Astrocyte of the hippocampus (primary cell): ENCODE measurements at regions not wholly inside any gene's neighbourhood (a gene's known extent, or its start where the extent isn't known, plus 50 kb on each side); places are given as distances from the start of the nearest gene placed in this dataset.
"Not testable (repeated sequence)": the region's sequence is repeated elsewhere in the genome, so short reads cannot be mapped to it uniquely, and the experiment has no call there.

ENCODE experiments used
- DNase-seq: peaks from one replicate; pipeline ENCODE4 v3.0.0; 2011; ENCODE audit warnings: low read depth, low spot score

DNA sequence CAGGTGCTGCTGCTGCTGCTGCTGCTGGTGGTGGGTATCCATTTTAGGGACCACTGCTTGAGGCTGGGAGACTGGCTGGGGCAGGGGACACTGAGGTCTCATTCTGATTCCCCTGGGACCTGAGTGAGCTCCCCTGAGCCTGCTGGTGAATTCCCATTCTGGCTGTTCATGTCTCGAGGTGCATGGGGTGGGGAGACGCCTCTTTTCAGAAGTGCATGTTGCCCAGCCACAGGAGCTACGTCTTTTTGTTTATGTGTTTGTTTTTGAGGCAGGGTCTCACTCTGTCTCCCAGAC lies 133.4 kb downstream of the RHOU start:
- DNase-seq = no peak

DNA sequence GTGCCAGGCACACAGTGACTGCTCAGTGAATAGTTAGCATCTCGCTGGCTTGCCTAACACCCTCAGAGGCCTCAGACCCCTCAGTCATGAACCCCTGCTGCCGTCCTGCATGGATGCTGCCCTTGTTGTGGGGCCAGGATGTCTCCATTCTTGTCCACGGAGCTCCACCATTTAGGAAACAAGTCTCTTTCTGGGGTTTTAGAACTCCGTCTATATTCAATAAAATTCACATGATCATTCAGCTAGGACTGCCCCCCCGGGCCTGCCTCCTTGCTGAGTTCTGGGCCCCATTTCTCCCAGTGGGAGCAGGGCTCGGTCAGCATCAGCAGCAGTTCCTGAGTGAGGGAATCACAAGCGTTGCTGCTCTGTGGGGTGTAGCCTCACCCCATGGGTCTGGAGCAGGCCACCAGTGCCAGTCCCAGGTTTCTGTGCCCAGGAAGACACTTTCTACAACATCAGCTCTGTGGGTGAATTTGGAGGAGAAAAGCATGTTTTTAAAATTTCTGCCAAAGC lies 134.1 kb downstream of the RHOU start:
- DNase-seq = no peak

DNA sequence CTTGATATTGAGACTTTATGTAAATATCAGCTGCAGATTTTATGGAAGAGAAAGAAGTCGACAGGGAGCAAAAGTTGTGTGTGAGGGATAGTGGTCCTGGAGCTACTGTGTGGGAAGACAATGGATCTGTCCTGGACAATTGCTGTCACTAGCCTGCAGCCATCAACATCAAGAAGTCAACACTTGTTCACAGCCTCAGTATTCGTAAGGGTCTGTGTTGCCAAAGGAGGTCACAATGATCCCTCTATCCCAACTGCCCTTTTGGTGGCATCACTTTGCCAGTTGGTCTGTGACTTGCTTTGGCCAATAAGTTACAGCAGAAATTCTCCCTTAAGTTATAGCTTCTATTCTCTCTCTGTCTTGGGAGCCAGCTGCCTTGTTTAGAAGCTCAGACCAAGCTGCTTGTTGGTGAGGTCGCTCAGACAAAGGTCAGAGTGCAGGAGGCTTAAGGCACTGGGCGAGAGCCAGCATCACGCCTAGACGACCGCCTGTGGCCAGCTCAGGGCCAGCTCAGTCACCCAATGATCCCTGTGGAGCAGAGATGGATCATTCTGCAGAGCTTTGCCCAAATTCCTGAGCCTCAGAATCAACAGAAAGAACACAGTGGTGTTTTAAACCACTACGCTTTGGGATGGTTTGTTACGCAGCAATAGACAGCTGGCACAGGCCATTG lies 134.9 kb downstream of the RHOU start:
- no peak for DNase-seq

DNA sequence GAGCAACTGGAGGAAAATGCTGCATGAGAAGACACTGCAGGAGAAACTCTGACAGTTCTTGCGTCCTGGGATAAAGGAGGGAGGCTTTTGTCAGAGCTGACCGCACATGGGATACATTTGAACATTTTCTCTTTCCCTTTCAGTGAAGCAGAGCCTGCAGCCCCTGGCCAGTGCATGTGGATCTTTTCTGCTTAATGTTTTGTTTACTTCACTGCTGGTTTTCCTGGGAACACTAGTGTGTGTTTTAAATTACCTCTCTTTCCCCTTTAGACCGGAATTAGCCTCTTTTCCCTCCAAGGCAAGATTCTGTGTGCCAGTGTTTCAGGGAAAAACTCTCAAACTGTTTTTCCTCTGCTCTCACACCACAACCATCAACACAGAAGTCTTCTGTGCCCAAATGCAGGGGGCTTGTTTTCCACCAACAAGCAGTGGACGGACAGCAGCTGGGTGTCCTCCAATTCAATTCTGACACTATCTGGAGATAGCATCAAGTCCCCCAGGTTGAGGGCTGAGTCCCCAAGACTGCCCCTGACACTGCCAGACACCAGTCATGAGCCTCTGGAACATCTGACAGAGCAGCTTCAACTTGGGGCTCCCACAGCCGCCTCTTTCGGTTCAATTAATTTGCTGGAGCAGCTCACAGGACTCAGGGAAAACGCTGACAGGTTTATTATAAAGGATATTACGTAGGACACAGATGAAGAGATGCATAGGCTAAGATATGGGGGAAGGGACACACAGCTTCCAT lies 136.2 kb downstream of the RHOU start:
- no peak for DNase-seq

DNA sequence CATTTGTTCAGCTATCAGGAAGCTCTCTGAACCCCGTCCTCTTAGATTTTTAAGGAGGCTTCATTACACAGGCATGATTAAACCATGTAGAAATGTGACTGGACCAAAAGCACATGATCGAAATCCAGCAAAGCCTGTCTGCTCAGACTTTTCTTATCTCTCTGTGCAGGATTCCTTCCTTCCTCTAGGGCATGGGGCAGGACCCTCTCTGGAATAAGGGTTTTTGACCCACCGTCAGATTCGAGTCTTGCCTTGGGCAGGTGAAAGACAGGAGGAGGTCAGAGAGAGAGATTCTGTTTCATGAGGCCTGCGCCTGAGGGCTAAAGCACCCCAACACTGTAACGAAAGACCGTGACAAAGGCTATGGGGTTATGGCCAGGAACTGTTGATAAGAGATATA lies 136.8 kb downstream of the RHOU start:
- DNase-seq = no peak

DNA sequence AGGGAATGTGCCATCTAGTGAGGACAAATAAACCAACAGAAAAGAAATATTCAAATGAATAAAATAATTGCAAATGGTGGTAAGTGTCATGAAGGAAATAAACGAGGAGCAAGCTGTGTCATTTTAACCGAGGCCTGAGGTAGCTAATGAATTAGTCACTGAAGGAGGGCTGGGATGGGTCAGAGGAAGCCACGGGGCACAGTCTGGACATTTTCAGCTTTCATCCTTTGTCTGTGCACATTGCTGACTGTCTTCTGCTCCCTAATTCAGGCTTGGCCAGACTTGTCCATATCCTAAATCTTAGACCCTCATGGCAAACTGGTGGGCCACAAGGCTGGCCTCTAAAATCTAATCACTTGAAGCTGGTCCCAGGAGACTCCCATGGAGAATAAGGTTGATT lies 138.4 kb downstream of the RHOU start:
- DNase-seq = no peak

DNA sequence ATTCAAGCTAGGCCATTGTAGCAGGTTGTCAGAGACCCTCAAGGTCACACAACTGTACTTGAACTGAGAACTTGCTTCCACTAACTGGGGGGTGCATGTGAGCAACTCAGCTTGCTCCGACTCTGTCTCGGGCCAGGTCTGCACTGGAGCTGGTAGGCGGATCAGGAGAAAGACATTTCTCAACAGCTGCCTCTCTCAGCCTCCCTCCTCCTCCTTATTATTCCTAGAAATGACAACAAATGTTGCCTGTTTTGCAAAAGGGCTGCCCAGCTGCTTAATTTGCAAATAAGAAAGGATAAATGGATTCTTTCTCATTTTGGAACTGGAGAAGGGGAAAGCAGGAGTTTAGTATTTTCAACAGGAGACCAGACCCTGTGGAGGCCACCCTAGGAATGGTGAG lies 140.5 kb downstream of the RHOU start:
- DNase-seq = no peak

DNA sequence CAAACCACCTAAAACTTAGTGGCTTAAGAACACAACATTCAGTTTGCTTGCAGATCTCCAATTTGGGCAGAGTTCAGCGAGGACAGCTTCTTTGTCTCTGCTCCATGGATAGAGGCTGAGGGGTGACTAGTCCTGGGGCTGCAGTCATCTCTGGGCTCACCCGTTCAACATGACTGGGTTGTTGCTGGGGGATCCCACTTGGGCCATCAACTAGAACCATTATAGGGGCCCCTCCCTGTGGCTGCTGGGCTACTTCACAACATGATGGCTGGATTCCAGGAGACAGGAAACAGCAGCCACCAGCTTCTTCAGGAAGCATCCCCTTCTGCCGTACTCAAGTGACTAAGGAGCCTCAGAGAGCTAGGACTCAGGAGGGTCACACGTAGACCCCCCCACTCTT lies 140.9 kb downstream of the RHOU start:
- DNase-seq = no peak

DNA sequence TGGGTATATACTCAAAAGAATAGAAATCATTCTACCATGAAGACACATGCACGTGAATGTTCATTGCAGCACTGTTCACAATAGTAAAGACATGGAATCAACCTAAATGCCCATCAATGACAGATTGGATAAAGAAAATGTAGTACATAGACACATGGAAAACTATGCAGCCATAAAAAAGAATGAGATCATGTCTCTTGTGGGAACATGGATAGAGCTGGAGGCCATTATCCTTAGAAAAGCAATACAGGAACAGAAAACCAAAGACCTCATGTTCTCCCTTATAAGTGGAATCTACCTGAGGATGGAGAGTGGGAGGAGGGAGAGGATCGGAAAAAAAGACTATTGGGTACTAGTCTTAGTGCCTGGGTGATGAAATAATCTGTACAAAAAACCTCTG lies 143.9 kb downstream of the RHOU start:
- DNase-seq = no peak

DNA sequence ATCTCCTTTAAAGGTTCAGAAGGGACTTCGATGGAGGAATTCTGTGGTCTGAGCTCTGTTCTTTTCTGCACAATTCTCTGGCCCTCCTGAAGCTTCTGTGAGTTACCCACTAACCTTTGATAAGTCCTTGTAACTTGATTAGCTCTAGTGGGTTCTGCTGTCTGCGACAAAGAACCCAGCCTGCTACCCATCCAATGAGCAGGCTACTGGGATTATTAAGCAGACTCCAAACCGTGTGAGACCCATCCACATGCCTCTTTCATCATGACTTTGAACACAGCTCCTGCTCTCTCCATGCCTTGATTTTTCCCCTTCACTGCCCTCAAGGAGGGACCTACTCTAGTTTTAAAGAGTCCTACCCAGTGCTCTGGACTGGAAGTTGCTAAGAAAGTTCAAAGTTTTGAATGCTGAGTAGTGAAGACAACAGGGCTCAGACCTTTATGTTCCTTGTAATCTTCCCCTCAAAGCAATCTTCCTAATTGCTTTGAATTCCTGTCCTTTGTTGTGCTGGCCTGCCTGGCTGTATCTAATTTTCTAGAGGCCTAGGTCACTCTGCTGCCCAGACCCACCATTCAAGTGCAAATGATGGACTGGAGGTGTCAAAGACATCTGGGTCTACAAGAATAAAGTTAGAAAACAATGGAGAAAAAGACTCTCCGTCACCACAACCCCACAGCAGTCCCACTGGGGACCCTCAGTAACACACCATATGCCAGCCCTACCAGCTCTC lies 146.9 kb downstream of the RHOU start:
- DNase-seq = no peak

DNA sequence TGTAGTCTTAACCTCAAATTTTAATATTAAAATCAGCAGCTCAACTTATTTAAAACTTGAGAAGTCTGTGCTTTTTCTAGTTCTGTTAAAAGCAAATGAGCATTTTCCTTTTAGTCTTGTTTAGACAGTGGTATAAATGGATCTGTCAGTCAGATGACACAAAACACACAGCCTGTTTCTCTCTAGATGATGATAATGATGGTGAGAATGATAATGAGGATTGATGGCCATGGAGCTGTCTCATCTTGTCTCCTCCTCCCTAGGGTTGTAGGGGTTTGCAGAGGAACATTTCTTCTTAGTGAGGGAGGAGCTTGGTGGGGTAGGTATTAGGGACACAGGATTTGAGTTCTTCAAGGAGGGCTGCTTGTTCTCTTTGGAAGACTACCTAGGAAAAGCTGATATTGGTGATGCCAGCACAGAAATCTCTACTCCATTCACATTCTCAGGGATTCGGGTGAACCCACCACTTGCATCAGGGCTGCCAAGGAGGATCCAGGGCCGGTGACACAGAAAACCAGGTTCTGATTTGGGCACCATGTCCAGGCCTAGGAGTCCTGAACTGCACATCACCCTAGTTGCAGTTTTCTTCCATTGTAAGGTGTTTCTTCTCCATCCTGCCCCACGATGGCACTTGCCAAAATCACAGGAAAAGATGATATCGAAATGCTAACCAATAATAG lies 147.6 kb downstream of the RHOU start:
- no peak for DNase-seq

DNA sequence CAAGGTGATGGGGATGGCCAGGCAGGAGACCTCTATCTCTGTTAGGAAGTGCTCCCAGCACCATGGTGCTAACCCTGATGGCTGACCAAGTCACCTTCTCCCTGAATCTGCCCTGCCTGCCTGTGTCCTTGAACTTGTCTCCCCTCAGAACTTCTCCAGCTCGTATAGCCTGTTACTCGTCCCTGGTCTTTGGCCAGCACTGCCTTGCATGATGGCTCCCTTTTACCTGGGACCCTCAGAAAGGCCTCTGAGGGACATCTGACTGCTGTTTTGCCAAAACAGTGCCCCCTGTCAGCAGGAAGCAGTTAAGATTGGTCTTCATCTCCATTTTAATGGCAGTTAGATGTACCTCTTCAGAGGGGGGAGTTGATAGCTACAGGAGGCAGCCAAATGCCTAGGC lies 148.3 kb downstream of the RHOU start:
- DNase-seq = no peak

DNA sequence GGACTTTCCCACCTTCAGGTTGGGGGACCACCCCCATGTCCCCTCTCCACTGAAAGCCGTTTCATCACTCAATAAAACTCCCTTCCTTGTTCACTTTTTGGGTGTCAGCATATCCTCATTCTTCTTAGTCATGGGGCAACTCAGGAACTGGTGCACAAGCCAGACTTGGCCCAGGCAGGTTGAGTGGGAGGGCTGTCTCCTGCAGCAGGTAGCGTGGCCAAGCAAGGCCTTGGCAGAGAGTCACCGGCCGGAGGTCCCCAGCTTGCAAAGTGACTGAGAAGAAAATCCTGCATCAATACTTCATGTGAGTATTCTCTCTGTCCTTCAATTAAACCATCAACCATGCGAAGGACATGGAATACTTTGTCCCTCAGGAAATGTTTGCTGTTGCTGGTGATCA lies 148.9 kb downstream of the RHOU start:
- no peak for DNase-seq

DNA sequence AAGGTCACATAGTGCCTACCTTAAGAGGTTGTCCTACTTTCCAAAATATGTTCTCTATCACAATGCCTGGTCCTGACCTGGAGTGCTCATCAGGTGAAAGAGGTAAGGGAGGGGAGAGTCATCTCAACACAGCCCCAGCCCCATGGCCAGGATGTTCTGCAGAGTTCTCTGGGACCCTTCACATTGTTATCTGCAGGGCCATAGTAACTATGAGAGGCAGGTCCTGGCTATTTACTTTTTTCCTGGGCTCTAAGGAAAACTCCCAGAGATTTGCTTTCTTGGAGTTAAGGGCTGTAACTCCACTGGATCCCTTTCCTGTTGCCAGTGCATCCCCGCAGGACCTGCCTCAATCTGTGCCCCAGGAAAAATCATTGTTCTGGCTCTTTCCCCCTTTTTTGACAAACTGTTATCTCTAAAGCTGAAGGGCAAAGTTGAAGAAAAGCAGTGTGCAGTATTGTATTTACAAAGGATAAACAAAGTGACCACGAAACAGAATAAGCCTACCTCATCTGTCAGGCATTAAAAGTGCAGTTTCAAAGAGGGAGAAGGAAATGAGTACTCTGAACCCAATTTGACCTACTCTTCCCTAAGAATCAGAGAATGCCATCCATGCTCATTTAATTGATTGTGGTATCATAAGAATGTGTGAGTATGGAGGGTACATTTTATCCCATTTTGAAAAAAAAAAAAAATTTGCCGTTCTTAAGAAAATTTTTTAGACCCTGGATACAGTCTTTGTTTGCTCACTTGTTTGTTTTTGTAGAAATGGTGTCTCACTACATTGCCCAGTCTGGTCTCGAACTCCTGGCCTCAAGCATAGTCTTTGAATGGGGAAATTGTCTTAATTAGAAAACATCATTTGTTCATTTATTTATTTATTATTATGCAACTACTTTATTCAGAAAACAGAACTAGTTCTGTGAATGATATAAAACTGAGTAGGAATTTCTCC lies 149.6 kb downstream of the RHOU start:
- DNase-seq = no peak

DNA sequence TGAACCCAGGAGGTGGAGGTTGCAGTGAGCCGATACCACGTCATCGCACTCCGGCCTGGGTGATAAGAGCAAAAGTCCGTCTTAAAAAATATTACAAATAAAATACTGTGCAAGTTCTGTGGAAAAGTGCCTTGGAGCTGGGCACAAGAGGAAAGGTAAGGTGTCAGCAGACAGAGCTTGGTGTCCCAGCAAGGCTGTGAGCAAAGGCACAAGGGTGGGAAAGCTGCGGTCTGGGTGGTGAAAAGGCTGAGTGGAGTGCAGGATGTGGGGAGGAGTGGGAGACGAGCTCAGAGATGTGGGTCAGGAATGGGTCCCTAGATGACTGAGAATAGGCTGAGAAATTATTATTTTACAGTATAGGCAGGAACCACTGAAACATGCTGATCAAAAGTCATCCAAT lies 150.6 kb downstream of the RHOU start:
- no peak for DNase-seq

DNA sequence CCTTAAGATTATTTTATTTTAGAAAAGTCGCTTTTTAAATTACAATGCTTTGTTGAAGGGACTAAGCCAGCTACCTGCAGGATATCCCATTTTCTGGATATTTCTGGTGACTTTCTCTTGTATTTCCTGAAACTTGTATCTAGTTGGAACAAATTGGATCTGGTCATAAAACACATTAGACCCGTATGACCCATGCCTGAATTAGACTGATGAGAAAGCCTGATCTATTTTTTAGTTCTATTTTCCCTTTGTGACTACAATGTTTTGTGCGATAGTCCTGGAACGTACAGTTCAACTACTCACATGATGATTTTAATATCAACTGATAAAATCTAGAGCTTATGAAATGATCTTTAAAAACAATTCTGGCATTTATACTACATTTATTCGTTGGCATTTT lies 151.8 kb downstream of the RHOU start:
- no peak for DNase-seq

DNA sequence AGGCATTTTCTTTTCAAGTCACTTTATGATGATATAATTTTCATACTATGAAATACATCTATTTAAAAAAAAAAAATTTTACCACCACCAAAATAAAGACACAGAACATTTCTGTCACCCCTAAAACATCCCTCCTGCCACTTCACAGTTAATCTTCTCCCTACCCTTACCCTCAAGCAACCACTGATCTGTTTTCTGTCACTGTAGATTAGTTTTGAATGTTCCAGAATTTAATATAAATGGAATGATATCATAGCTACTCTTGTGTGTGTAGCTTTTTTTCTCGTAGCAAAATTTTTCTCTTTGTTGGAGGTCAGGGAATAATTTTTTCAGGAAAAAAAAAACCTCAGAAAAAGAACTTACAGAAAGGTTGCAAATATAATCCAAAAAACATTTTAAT lies 152.7 kb downstream of the RHOU start:
- DNase-seq = no peak

DNA sequence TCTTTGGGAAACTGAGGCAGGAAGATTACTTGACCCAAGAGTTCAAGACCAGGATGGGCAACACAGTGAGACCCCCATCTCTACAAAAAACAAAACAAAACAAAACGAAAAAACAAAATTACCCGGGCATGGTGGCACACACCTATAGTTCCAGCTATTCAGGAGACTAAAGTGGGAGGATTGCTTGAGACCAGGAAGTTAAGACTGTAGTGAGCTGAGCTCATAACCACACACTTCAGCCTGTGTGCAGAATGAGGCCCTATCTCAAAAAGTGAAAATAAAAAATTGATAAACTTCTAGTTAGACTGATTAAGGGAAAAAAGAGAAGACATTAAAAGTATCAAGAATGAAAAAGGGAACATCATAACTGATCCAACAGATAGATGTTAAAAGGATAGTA lies 154.0 kb downstream of the RHOU start:
- no peak for DNase-seq

DNA sequence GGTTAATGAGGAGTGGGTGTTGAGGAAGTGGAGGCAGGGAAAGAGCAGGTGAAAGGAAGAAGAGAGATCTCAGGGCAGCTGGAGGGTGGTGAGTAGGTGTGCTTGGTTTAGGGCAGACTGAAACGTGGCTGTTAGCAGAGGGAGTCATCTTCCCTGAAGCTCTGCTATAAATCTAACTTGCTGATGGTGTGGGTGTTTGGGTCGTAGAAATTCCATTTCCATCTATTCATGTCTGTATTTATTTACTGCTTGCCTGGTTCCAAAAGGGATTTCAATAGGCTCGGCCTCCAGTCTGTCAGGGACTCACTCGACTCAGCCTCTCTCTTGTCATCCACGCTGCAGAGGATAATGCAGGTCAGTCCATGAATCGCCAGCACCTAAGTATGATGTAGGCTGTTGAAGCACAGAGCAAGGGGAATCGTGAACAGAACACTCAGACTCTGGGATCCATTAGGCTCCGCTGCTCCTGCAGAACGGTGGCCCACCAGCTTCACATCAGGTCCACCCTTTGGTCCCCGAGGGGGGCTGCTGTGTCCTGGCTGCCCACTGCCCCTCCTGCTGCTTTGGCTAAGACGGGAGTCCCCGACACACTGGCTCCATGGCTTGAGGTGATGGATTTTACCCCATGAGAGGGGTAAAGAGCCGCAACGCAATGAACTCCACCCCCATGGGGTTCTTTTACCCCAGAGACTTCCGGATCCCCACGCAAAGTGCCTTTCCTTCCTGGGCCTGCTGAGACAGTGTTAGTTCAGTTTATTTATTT lies 156.2 kb downstream of the RHOU start:
- no peak for DNase-seq

DNA sequence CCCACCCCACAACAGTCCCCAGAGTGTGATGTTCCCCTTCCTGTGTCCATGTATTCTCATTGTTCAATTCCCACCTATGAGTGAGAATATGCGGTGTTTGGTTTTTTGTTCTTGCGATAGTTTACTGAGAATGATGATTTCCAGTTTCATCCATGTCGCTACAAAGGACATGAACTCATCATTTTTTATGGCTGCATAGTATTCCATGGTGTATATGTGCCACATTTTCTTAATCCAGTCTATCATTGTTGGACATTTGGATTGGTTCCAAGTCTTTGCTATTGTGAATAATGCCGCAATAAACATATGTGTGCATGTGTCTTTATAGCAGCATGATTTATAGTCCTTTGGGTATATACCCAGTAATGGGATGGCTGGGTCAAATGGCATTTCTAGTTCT lies 156.9 kb downstream of the RHOU start:
- not testable (repeated sequence) for DNase-seq
